ENCODE measurements at regions not wholly inside any gene's neighbourhood (a gene's known extent, or its start where the extent isn't known, plus 50 kb on each side); places are given as distances from the start of the nearest gene placed in this dataset.

GRCh38 chr4:10192331-10192730 is 75.7 kb upstream of the WDR1 start:
- H3K9ac ChIP-seq (ENCODE audit: low read length) = no peak overlapping the region
- H3K36me3 ChIP-seq (ENCODE audit: control insufficient read depth, insufficient read depth, low read length) = no peaks in the 10 kb centered on the region
- H3K4me3 ChIP-seq (ENCODE audit: low read depth, low read length) = no peak overlapping the region
- peaks cover 13% of the 10 kb centered on the region; the same call in 1 of the 2 replicates for H3K27me3 ChIP-seq (ENCODE audit: control insufficient read depth, insufficient read depth, low read length)
- no peaks in the 10 kb centered on the region for H3K9me3 ChIP-seq (ENCODE audit: control insufficient read depth, insufficient read depth, low read depth, low read length)
- H3K27ac ChIP-seq (ENCODE audit: low read depth, low read length) = no peak overlapping the region
- H3K4me1 ChIP-seq (ENCODE audit: control insufficient read depth, insufficient read depth, low read length) = no peaks in the 10 kb centered on the region

GRCh38 chr4:10188400-10189004 is 71.9 kb upstream of the WDR1 start:
- no peak overlapping the region for H3K4me3 ChIP-seq (ENCODE audit: low read depth, low read length)
- no peaks in the 10 kb centered on the region for H3K36me3 ChIP-seq (ENCODE audit: control insufficient read depth, insufficient read depth, low read length)
- no peaks in the 10 kb centered on the region for H3K4me1 ChIP-seq (ENCODE audit: control insufficient read depth, insufficient read depth, low read length)
- H3K27me3 ChIP-seq (ENCODE audit: control insufficient read depth, insufficient read depth, low read length) = peaks cover 16% of the 10 kb centered on the region; the same call in 1 of the 2 replicates
- H3K27ac ChIP-seq (ENCODE audit: low read depth, low read length) = no peak overlapping the region
- H3K9me3 ChIP-seq (ENCODE audit: control insufficient read depth, insufficient read depth, low read depth, low read length) = no peaks in the 10 kb centered on the region
- no peak overlapping the region for H3K9ac ChIP-seq (ENCODE audit: low read length)

GRCh38 chr4:10186228-10187214 is 69.9 kb upstream of the WDR1 start:
- no peak overlapping the region for H3K27ac ChIP-seq (ENCODE audit: low read depth, low read length)
- H3K4me3 ChIP-seq (ENCODE audit: low read depth, low read length) = no peak overlapping the region
- no peaks in the 10 kb centered on the region for H3K9me3 ChIP-seq (ENCODE audit: control insufficient read depth, insufficient read depth, low read depth, low read length)
- peaks cover 8% of the 10 kb centered on the region; the same call in 1 of the 2 replicates for H3K27me3 ChIP-seq (ENCODE audit: control insufficient read depth, insufficient read depth, low read length)
- H3K9ac ChIP-seq (ENCODE audit: low read length) = no peak overlapping the region
- no peaks in the 10 kb centered on the region for H3K4me1 ChIP-seq (ENCODE audit: control insufficient read depth, insufficient read depth, low read length)
- H3K36me3 ChIP-seq (ENCODE audit: control insufficient read depth, insufficient read depth, low read length) = no peaks in the 10 kb centered on the region

GRCh38 chr4:10185518-10186227 is 69.1 kb upstream of the WDR1 start:
- Histone ChIP-seq H3K27me3 (ENCODE audit: control insufficient read depth, insufficient read depth, low read length) (peaks cover 4% of the 10 kb centered on the region; the same call in 1 of the 2 replicates), H3K27ac (ENCODE audit: low read depth, low read length) (no peak overlapping the region), H3K9me3 (ENCODE audit: control insufficient read depth, insufficient read depth, low read depth, low read length) (no peaks in the 10 kb centered on the region), H3K4me3 (ENCODE audit: low read depth, low read length) (no peak overlapping the region), H3K9ac (ENCODE audit: low read length) (no peak overlapping the region), H3K4me1 (ENCODE audit: control insufficient read depth, insufficient read depth, low read length) (no peaks in the 10 kb centered on the region), H3K36me3 (ENCODE audit: control insufficient read depth, insufficient read depth, low read length) (no peaks in the 10 kb centered on the region)

- H3K27me3 ChIP-seq (ENCODE audit: control insufficient read depth, insufficient read depth, low read length) = peaks cover 4% of the 10 kb centered on the region; the same call in 1 of the 2 replicates
- no peaks in the 10 kb centered on the region for H3K9me3 ChIP-seq (ENCODE audit: control insufficient read depth, insufficient read depth, low read depth, low read length)
- H3K27ac ChIP-seq (ENCODE audit: low read depth, low read length) = no peak overlapping the region
- no peaks in the 10 kb centered on the region for H3K4me1 ChIP-seq (ENCODE audit: control insufficient read depth, insufficient read depth, low read length)
- no peaks in the 10 kb centered on the region for H3K36me3 ChIP-seq (ENCODE audit: control insufficient read depth, insufficient read depth, low read length)
- no peak overlapping the region for H3K9ac ChIP-seq (ENCODE audit: low read length)
- no peak overlapping the region for H3K4me3 ChIP-seq (ENCODE audit: low read depth, low read length)
Observed at GRCh38 chr4:10184501-10184938, 67.9 kb upstream of the WDR1 start.

- no peak overlapping the region for H3K4me3 ChIP-seq (ENCODE audit: low read depth, low read length)
- H3K27ac ChIP-seq (ENCODE audit: low read depth, low read length) = no peak overlapping the region
- H3K36me3 ChIP-seq (ENCODE audit: control insufficient read depth, insufficient read depth, low read length) = no peaks in the 10 kb centered on the region
- no peak overlapping the region for H3K9ac ChIP-seq (ENCODE audit: low read length)
- no peaks in the 10 kb centered on the region for H3K9me3 ChIP-seq (ENCODE audit: control insufficient read depth, insufficient read depth, low read depth, low read length)
- peaks cover 8% of the 10 kb centered on the region; the same call in 1 of the 2 replicates for H3K27me3 ChIP-seq (ENCODE audit: control insufficient read depth, insufficient read depth, low read length)
- no peaks in the 10 kb centered on the region for H3K4me1 ChIP-seq (ENCODE audit: control insufficient read depth, insufficient read depth, low read length)
Observed at GRCh38 chr4:10184041-10184440, 67.4 kb upstream of the WDR1 start.

GRCh38 chr4:10183462-10183861 is 66.9 kb upstream of the WDR1 start:
- H3K27ac ChIP-seq (ENCODE audit: low read depth, low read length) = no peak overlapping the region
- no peak overlapping the region for H3K4me3 ChIP-seq (ENCODE audit: low read depth, low read length)
- H3K36me3 ChIP-seq (ENCODE audit: control insufficient read depth, insufficient read depth, low read length) = no peaks in the 10 kb centered on the region
- no peaks in the 10 kb centered on the region for H3K9me3 ChIP-seq (ENCODE audit: control insufficient read depth, insufficient read depth, low read depth, low read length)
- peaks cover 12% of the 10 kb centered on the region; the same call in 1 of the 2 replicates for H3K27me3 ChIP-seq (ENCODE audit: control insufficient read depth, insufficient read depth, low read length)
- no peak overlapping the region for H3K9ac ChIP-seq (ENCODE audit: low read length)
- H3K4me1 ChIP-seq (ENCODE audit: control insufficient read depth, insufficient read depth, low read length) = no peaks in the 10 kb centered on the region

GRCh38 chr4:10182446-10183424 is 66.1 kb upstream of the WDR1 start:
- Histone ChIP-seq H3K9ac (ENCODE audit: low read length) (no peak overlapping the region), H3K27ac (ENCODE audit: low read depth, low read length) (no peak overlapping the region), H3K4me3 (ENCODE audit: low read depth, low read length) (no peak overlapping the region), H3K27me3 (ENCODE audit: control insufficient read depth, insufficient read depth, low read length) (peaks cover 12% of the 10 kb centered on the region; the same call in 1 of the 2 replicates), H3K36me3 (ENCODE audit: control insufficient read depth, insufficient read depth, low read length) (no peaks in the 10 kb centered on the region), H3K9me3 (ENCODE audit: control insufficient read depth, insufficient read depth, low read depth, low read length) (no peaks in the 10 kb centered on the region), H3K4me1 (ENCODE audit: control insufficient read depth, insufficient read depth, low read length) (no peaks in the 10 kb centered on the region)

GRCh38 chr4:10181745-10182445 is 65.3 kb upstream of the WDR1 start:
- Histone ChIP-seq H3K36me3 (ENCODE audit: control insufficient read depth, insufficient read depth, low read length) (no peaks in the 10 kb centered on the region), H3K4me3 (ENCODE audit: low read depth, low read length) (no peak overlapping the region), H3K9me3 (ENCODE audit: control insufficient read depth, insufficient read depth, low read depth, low read length) (no peaks in the 10 kb centered on the region), H3K27ac (ENCODE audit: low read depth, low read length) (no peak overlapping the region), H3K4me1 (ENCODE audit: control insufficient read depth, insufficient read depth, low read length) (no peaks in the 10 kb centered on the region), H3K9ac (ENCODE audit: low read length) (no peak overlapping the region), H3K27me3 (ENCODE audit: control insufficient read depth, insufficient read depth, low read length) (peaks cover 12% of the 10 kb centered on the region; the same call in 1 of the 2 replicates)

Data from HUES6 (cell line).